ENCODE measurements at regions not wholly inside any gene's neighbourhood (a gene's known extent, or its start where the extent isn't known, plus 50 kb on each side); places are given as distances from the start of the nearest gene placed in this dataset.

- TF ChIP-seq POLR2A (IDR thresholded peaks at IDR 0.05; ENCODE audit: low read length) (no peak), GATA1 (IDR thresholded peaks at IDR 0.05; ENCODE audit: low read depth, low read length) (no peak)
Observed at GRCh38 chr18:25595274-25596060, 243.5 kb upstream of the ZNF521 start.
